ENCODE measurements at regions not wholly inside any gene's neighbourhood (a gene's known extent, or its start where the extent isn't known, plus 50 kb on each side); places are given as distances from the start of the nearest gene placed in this dataset.
"Not testable (repeated sequence)": the region's sequence is repeated elsewhere in the genome, so short reads cannot be mapped to it uniquely, and the experiment has no call there.

GRCh38 chr2:142642650-142643049 is 234.8 kb upstream of the KYNU start:
- Mint-ChIP-seq H3K36me3 (ENCODE audit: unreplicated experiment) (peaks cover 5% of the 10 kb centered on the region), H3K4me1 (ENCODE audit: unreplicated experiment) (no peaks in the 10 kb centered on the region), H3K4me3 (ENCODE audit: unreplicated experiment) (no peak overlapping the region), H3K27ac (ENCODE audit: unreplicated experiment) (no peak overlapping the region), H3K27me3 (ENCODE audit: unreplicated experiment) (no peaks in the 10 kb centered on the region), H3K9me3 (ENCODE audit: unreplicated experiment) (peaks cover 3% of the 10 kb centered on the region)
- TF ChIP-seq CTCF (IDR thresholded peaks at IDR 0.05) = no peak
- no peak for DNase-seq (ENCODE audit: extremely low spot score, unreplicated experiment)

GRCh38 chr2:142629193-142629592 is 248.3 kb upstream of the KYNU start:
- H3K4me3 Mint-ChIP-seq (ENCODE audit: unreplicated experiment) = no peak overlapping the region
- peaks cover 13% of the 10 kb centered on the region for H3K9me3 Mint-ChIP-seq (ENCODE audit: unreplicated experiment)
- H3K4me1 Mint-ChIP-seq (ENCODE audit: unreplicated experiment) = peaks cover 11% of the 10 kb centered on the region
- no peak for DNase-seq (ENCODE audit: extremely low spot score, unreplicated experiment)
- no peak overlapping the region for H3K27ac Mint-ChIP-seq (ENCODE audit: unreplicated experiment)
- no peaks in the 10 kb centered on the region for H3K27me3 Mint-ChIP-seq (ENCODE audit: unreplicated experiment)
- TF ChIP-seq CTCF (IDR thresholded peaks at IDR 0.05) = no peak
- peaks cover 2% of the 10 kb centered on the region for H3K36me3 Mint-ChIP-seq (ENCODE audit: unreplicated experiment)

- no peaks in the 10 kb centered on the region for H3K4me1 Mint-ChIP-seq (ENCODE audit: unreplicated experiment)
- no peaks in the 10 kb centered on the region for H3K36me3 Mint-ChIP-seq (ENCODE audit: unreplicated experiment)
- no peak overlapping the region for H3K27ac Mint-ChIP-seq (ENCODE audit: unreplicated experiment)
- H3K4me3 Mint-ChIP-seq (ENCODE audit: unreplicated experiment) = no peak overlapping the region
- no peak for TF ChIP-seq CTCF (IDR thresholded peaks at IDR 0.05)
- H3K9me3 Mint-ChIP-seq (ENCODE audit: unreplicated experiment) = no peaks in the 10 kb centered on the region
- DNase-seq (ENCODE audit: extremely low spot score, unreplicated experiment) = no peak
- H3K27me3 Mint-ChIP-seq (ENCODE audit: unreplicated experiment) = no peaks in the 10 kb centered on the region
Observed at GRCh38 chr2:142621287-142621686, 256.2 kb upstream of the KYNU start.

- Mint-ChIP-seq H3K4me3 (ENCODE audit: unreplicated experiment) (no peak overlapping the region), H3K36me3 (ENCODE audit: unreplicated experiment) (no peaks in the 10 kb centered on the region), H3K27me3 (ENCODE audit: unreplicated experiment) (no peaks in the 10 kb centered on the region), H3K9me3 (ENCODE audit: unreplicated experiment) (no peaks in the 10 kb centered on the region), H3K4me1 (ENCODE audit: unreplicated experiment) (no peaks in the 10 kb centered on the region), H3K27ac (ENCODE audit: unreplicated experiment) (no peak overlapping the region)
- no peak for TF ChIP-seq CTCF (IDR thresholded peaks at IDR 0.05)
- DNase-seq (ENCODE audit: extremely low spot score, unreplicated experiment) = no peak
Observed at GRCh38 chr2:142617461-142617860, 260.0 kb upstream of the KYNU start.

- H3K27ac Mint-ChIP-seq (ENCODE audit: unreplicated experiment) = no peak overlapping the region
- no peaks in the 10 kb centered on the region for H3K36me3 Mint-ChIP-seq (ENCODE audit: unreplicated experiment)
Observed at GRCh38 chr2:142615876-142616275, 261.6 kb upstream of the KYNU start.

GRCh38 chr2:142613193-142613592 is 264.3 kb upstream of the KYNU start:
- DNase-seq (ENCODE audit: extremely low spot score, unreplicated experiment); H3K9me3 Mint-ChIP-seq (ENCODE audit: unreplicated experiment); H3K36me3 Mint-ChIP-seq (ENCODE audit: unreplicated experiment); H3K27ac Mint-ChIP-seq (ENCODE audit: unreplicated experiment); H3K4me3 Mint-ChIP-seq (ENCODE audit: unreplicated experiment); H3K27me3 Mint-ChIP-seq (ENCODE audit: unreplicated experiment); H3K4me1 Mint-ChIP-seq (ENCODE audit: unreplicated experiment): not testable (repeated sequence)

More at GRCh38 chr2:142615876-142616275, 261.6 kb upstream of the KYNU start:
- H3K9me3 Mint-ChIP-seq (ENCODE audit: unreplicated experiment) = no peaks in the 10 kb centered on the region
- DNase-seq (ENCODE audit: extremely low spot score, unreplicated experiment) = no peak
- TF ChIP-seq CTCF (IDR thresholded peaks at IDR 0.05) = no peak
- H3K27me3 Mint-ChIP-seq (ENCODE audit: unreplicated experiment) = no peaks in the 10 kb centered on the region
- H3K4me1 Mint-ChIP-seq (ENCODE audit: unreplicated experiment) = no peaks in the 10 kb centered on the region
- no peak overlapping the region for H3K4me3 Mint-ChIP-seq (ENCODE audit: unreplicated experiment)
